SH-SY5Y (cell line): ENCODE measurements at regions not wholly inside any gene's neighbourhood (a gene's known extent, or its start where the extent isn't known, plus 50 kb on each side); places are given as distances from the start of the nearest gene placed in this dataset.

Experiments used
- GATA2 ChIP-seq: IDR thresholded peaks from 2 replicates; pipeline ENCODE4 v1.6.1; 2011; ENCODE audit warnings: mild to moderate bottlenecking, low read depth, low read length
- GATA3 ChIP-seq: IDR thresholded peaks from 2 replicates; pipeline ENCODE4 v1.6.1; 2011; ENCODE audit warnings: low read depth, mild to moderate bottlenecking, low read length, moderate library complexity

GRCh38 chr18:77777163-77777562 lies 527.5 kb downstream of the GALR1 start:
- TF ChIP-seq GATA2 = no peak
- no peak for TF ChIP-seq GATA3

- TF ChIP-seq GATA3 (no peak), GATA2 (no peak)
Observed at GRCh38 chr18:77784759-77785379, 535.2 kb downstream of the GALR1 start.

GRCh38 chr18:77785415-77785975 lies 535.8 kb downstream of the GALR1 start:
- TF ChIP-seq GATA2 (no peak), GATA3 (no peak)

DNA sequence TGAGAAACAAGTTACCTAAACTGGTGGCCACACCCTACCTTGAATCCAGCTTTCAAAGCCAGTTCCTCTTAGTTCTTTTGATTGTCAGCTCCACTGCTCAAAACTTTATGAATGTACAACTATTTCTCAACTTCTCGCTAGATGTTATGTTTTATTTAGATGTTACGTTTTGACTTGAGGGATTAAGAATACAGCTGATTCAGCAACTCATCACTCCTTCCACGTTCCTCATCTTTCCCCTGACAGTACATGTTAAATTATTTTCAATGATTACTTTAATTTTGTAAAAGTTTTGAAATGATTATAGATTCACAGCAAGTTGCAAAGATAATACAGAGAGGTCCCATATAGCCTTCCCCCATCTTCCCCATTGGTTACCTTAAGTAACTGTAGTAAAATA lies 553.4 kb downstream of the GALR1 start:
- TF ChIP-seq GATA3 (no peak), GATA2 (no peak)

- TF ChIP-seq GATA2 = no peak
Observed at GRCh38 chr18:77804382-77804781, 554.7 kb downstream of the GALR1 start.

GRCh38 chr18:77807650-77808049 lies 558.0 kb downstream of the GALR1 start:
- TF ChIP-seq GATA3 = no peak
- TF ChIP-seq GATA2 = no peak

GRCh38 chr18:77811503-77811902 lies 561.9 kb downstream of the GALR1 start:
- TF ChIP-seq GATA3 (no peak), GATA2 (no peak)

GRCh38 chr18:77815666-77816338 lies 566.2 kb downstream of the GALR1 start:
- TF ChIP-seq GATA3 (no peak), GATA2 (no peak)

- TF ChIP-seq GATA3 = no peak
- no peak for TF ChIP-seq GATA2
Observed at GRCh38 chr18:77818328-77818727, 568.7 kb downstream of the GALR1 start.

DNA sequence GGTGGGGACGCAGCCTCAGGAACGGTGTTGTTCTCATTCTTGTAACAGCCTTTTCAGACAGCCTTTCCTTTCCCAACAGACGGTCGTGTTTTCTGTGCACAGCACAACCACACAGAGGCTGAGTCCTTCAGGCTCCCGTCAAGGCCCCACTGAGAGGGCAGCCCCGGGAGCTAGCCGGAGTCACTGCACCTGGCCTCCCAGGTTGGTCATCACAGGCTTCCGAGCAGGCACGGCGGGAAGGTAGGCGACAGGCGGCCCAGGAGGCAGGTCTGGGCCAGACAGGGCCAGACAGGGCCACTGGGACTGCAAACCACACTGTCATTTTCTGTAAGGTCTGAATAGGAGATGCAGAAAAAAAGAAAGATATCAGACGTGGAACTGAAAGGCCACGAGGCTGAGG lies 570.8 kb downstream of the GALR1 start:
- TF ChIP-seq GATA3 = no peak
- TF ChIP-seq GATA2 = no peak

GRCh38 chr18:77821892-77822291 lies 572.2 kb downstream of the GALR1 start:
- TF ChIP-seq GATA2 (no peak), GATA3 (no peak)

DNA sequence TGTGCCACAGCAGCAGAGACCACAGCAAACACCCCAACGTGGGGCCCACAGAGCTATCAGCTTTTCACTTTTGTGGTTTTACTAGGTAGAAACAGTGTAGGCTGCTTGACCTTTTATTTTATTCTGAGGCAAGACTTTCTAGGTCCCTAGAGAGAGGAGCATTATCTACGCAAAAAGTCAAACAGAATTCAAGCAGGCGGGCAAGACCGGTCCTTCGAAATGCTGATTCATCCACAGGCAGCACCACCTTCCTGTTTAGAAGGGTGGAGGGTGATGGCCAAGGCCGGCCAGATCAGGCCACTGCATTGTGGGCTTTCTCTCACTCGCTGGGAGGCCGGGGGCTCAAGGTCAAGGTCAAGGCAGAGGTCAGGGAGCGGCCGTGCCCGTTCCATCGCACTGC lies 573.0 kb downstream of the GALR1 start:
- TF ChIP-seq GATA2 = no peak
- TF ChIP-seq GATA3 = no peak

DNA sequence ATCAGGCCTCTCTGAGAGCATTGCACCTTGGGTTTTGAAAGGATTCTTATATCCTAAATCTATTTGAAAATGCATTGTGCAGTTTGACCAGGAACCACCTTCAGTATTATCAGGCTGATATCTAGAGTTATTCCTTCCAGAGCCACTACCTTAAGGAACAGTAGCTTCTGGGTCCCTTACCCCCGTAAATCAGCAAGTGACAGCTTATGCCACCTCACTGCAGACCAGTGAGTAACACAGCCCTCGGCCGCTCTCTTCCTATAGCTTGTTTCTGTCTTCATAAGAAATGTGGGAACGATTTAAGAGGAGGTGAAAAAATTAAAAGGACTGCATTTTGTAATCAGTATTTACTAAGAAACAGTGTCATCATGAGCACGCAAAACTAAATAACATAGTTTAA lies 584.2 kb downstream of the GALR1 start:
- TF ChIP-seq GATA2 (no peak), GATA3 (no peak)

- no peak for TF ChIP-seq GATA2
- TF ChIP-seq GATA3 = no peak
Observed at GRCh38 chr18:77851802-77852201, 602.2 kb downstream of the GALR1 start.

DNA sequence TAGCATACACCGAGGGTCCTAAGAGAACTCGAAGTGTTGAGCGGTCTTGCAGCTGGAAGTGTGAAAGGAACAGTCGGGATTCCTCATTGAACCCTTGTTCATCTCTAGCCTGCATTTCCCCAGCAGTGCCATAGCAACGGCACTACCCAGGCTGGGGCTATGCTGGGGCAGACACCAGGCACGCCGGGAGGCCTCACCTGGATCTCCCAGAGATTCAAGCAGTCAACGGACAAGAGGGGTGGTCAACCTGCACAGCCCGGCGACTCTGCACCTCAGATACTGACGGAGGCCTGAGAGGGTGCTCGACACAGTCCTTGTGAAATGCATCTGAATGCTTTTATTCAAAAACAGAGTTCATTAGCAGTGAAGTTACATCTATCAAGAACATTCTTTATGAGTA lies 604.2 kb downstream of the GALR1 start:
- TF ChIP-seq GATA2 (no peak), GATA3 (no peak)
